HFFc6 (cell line): ENCODE measurements at regions not wholly inside any gene's neighbourhood (a gene's known extent, or its start where the extent isn't known, plus 50 kb on each side); places are given as distances from the start of the nearest gene placed in this dataset.

Source experiments
- DNase-seq: peaks from one replicate; pipeline ENCODE4 v3.0.0-alpha.2; 2018
- H3K27ac Mint-ChIP-seq: 2 replicates; pipeline ENCODE4 v1.8.0; 2020; ENCODE audit warnings: mild to moderate bottlenecking, mixed read lengths
- H3K27me3 Mint-ChIP-seq: 2 replicates; pipeline ENCODE4 v1.8.0; 2021; ENCODE audit warnings: mild to moderate bottlenecking, moderate library complexity, mixed read lengths; ENCODE audit not compliant: insufficient read depth
- H3K36me3 Mint-ChIP-seq: 2 replicates; pipeline ENCODE4 v1.8.0; 2021; ENCODE audit warnings: low read depth, mixed read lengths
- H3K4me1 Mint-ChIP-seq: 2 replicates; pipeline ENCODE4 v1.8.0; 2020; ENCODE audit warnings: low read depth, mixed read lengths
- H3K4me3 Mint-ChIP-seq: 2 replicates; pipeline ENCODE4 v1.8.0; 2020; ENCODE audit warnings: mild to moderate bottlenecking, moderate library complexity, mixed read lengths
- H3K9me3 Mint-ChIP-seq: 2 replicates; pipeline ENCODE4 v1.8.0; 2020; ENCODE audit warnings: mild to moderate bottlenecking, mixed read lengths
- TF ChIP-seq, protein P1 (sequence below): fragments of 200-600 bp; sonication (generic); IDR thresholded peaks from 2 replicates; pipeline ENCODE4 v1.5.0; 2021; ENCODE audit warnings: antibody characterized with exemption, mild to moderate bottlenecking

DNA sequence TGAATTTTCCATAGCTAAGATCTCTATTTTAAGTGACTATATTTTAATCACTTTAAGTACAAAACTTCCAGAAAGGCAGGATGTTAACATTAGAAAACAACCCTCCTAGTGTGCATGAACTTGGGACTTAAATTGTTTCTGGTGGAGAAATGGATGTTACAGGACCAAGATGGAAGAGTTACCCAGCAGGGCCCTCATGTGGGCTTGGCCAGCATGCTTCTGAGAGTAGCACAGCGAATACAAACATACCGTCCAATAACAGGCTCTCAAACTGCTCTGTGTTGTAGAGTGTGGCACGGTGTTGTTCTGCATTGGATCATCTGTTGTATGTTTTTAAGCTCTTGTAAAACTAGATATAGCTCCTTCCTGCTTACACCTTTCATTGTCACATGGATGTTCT is 346.1 kb upstream of the SMIM21 start:
- H3K4me3 Mint-ChIP-seq, result no peak overlapping the region
- TF ChIP-seq, protein P1, sequence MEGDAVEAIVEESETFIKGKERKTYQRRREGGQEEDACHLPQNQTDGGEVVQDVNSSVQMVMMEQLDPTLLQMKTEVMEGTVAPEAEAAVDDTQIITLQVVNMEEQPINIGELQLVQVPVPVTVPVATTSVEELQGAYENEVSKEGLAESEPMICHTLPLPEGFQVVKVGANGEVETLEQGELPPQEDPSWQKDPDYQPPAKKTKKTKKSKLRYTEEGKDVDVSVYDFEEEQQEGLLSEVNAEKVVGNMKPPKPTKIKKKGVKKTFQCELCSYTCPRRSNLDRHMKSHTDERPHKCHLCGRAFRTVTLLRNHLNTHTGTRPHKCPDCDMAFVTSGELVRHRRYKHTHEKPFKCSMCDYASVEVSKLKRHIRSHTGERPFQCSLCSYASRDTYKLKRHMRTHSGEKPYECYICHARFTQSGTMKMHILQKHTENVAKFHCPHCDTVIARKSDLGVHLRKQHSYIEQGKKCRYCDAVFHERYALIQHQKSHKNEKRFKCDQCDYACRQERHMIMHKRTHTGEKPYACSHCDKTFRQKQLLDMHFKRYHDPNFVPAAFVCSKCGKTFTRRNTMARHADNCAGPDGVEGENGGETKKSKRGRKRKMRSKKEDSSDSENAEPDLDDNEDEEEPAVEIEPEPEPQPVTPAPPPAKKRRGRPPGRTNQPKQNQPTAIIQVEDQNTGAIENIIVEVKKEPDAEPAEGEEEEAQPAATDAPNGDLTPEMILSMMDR, result no peak
- no peak for DNase-seq
- no peaks in the 10 kb centered on the region for H3K36me3 Mint-ChIP-seq
- H3K27me3 Mint-ChIP-seq, result no peaks in the 10 kb centered on the region; the same call in 1 of the 2 replicates
- H3K27ac Mint-ChIP-seq, result no peak overlapping the region
- no peaks in the 10 kb centered on the region for H3K4me1 Mint-ChIP-seq
- peaks cover 9% of the 10 kb centered on the region for H3K9me3 Mint-ChIP-seq

DNA sequence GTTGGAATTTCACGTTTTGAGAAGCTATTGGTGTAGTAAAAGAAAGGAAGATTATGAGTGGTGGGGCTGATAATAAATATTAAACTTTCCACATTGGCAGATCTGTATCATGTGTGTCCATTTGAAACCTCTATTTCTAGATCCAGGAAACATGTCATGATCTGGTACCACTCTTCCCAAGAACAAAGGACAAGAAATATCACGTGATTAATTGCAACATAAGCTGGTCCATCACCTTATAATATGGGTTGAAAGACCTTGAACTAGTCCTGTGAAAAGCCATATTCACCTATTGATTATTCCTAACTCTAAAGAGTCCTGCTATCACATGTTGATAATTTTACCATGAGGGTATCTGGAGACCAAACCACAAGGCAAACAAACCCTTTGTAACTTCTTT is 335.3 kb upstream of the SMIM21 start:
- peaks cover 2% of the 10 kb centered on the region for H3K27me3 Mint-ChIP-seq
- H3K9me3 Mint-ChIP-seq, result peaks cover 3% of the 10 kb centered on the region; the same call in 1 of the 2 replicates
- TF ChIP-seq, protein P1, result no peak
- H3K4me3 Mint-ChIP-seq, result no peak overlapping the region
- H3K36me3 Mint-ChIP-seq, result no peaks in the 10 kb centered on the region
- H3K27ac Mint-ChIP-seq, result no peak overlapping the region
- no peaks in the 10 kb centered on the region for H3K4me1 Mint-ChIP-seq
- DNase-seq, result no peak

DNA sequence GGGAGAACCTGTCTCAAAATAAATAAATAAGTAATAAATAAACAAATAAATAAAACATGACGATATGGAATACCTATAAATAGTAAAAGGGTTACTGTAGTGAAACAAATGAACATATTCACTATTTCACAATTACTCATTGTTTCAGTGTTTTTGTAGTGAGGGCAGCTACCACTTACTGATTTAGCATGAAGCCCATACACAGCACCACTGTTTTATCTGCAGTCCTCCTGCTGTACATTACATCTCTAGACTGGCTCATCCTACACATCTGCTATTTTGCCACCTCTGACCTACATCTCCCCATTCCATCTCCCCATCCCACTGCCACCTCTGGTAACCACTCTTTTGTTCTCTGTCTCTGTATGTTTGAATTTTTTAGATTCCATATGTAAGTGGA is 332.7 kb upstream of the SMIM21 start:
- Mint-ChIP-seq H3K27me3 (no peaks in the 10 kb centered on the region), H3K36me3 (no peaks in the 10 kb centered on the region), H3K4me3 (no peak overlapping the region), H3K4me1 (no peaks in the 10 kb centered on the region), H3K27ac (no peak overlapping the region), H3K9me3 (0 out of 2 replicates have a peak, but pooled peaks cover 3% of the 10 kb centered on the region)
- TF ChIP-seq, protein P1, result no peak
- no peak for DNase-seq

DNA sequence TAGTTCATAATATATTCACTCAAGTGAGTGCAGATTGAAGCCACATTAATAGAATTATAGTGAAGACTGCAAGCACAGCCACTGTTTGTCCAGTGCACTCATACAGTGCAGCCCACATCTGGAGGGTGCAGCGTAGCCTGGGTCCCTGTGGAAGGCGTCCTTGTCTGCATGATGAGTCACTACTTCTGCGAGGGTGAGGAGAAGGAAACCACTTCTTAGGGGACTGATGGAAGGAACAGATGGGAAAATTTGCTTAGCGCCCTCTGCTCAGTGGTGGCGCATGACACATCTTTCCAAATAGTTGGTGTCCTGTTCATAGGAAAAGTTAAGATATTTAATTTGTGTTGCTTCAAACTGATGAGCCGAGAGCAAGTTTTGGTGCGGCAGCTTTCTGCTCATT is 330.4 kb upstream of the SMIM21 start:
- no peak overlapping the region for H3K4me3 Mint-ChIP-seq
- no peaks in the 10 kb centered on the region for H3K36me3 Mint-ChIP-seq
- no peak overlapping the region for H3K27ac Mint-ChIP-seq
- no peak for DNase-seq
- no peaks in the 10 kb centered on the region for H3K4me1 Mint-ChIP-seq
- 0 out of 2 replicates have a peak, but pooled peaks cover 3% of the 10 kb centered on the region for H3K9me3 Mint-ChIP-seq
- no peaks in the 10 kb centered on the region for H3K27me3 Mint-ChIP-seq
- TF ChIP-seq, protein P1, result no peak

DNA sequence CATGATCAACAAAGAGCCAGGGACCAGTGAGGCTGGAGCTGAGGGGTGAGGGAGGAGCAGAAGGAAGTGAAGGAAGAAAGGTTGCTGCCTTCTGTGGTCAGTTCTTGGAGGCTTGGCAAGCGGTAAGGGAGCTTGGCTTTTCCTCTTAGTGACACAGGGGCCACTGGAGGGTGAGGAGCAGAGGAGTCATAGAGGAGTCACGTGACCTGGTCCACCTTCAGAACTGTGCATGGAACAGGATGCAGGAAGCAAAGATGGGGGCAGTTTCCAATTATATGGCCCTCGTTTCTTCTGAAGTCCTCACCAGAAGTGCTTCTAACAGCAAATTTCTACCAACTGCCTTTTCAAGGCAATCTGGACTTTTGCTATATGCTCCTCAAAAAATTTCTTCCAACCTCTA is 326.9 kb upstream of the SMIM21 start:
- no peak overlapping the region for H3K4me3 Mint-ChIP-seq
- no peak overlapping the region for H3K27ac Mint-ChIP-seq
- no peaks in the 10 kb centered on the region for H3K27me3 Mint-ChIP-seq
- TF ChIP-seq, protein P1, result no peak
- DNase-seq, result no peak
- H3K36me3 Mint-ChIP-seq, result no peaks in the 10 kb centered on the region
- peaks cover 11% of the 10 kb centered on the region; the same call in 1 of the 2 replicates for H3K9me3 Mint-ChIP-seq
- H3K4me1 Mint-ChIP-seq, result no peaks in the 10 kb centered on the region

DNA sequence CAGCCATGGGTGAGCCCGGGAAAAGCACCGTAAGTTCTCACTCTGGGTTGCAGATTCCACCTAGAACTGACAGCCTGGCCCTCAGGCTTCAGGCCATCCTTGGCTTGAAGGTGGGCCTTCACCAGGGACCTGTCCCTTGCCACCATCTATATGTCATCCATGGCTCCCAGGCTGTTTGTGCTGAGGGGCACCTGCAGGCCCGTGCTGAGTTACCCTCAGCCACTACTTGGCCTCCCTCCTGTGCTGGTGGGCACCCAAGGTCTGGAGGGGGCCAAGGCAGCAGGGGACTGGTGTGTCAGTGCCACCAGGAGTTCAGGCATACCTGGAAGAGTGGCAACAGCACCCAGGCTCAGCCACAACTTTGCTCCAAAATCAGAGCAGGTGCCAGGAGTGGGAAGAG is 326.2 kb upstream of the SMIM21 start:
- no peak for DNase-seq
- Mint-ChIP-seq H3K27me3 (no peaks in the 10 kb centered on the region), H3K4me3 (no peak overlapping the region), H3K4me1 (no peaks in the 10 kb centered on the region), H3K36me3 (no peaks in the 10 kb centered on the region), H3K9me3 (peaks cover 11% of the 10 kb centered on the region; the same call in 1 of the 2 replicates), H3K27ac (no peak overlapping the region)
- TF ChIP-seq, protein P1, result no peak
